SK-N-SH (cell line): ENCODE measurements at regions not wholly inside any gene's neighbourhood (a gene's known extent, or its start where the extent isn't known, plus 50 kb on each side); places are given as distances from the start of the nearest gene placed in this dataset.

Source experiments
- CTCF ChIP-seq: fragments of 200-600 bp; sonication (generic); IDR thresholded peaks from 2 replicates; pipeline ENCODE4 v1.6.1; 2017; ENCODE audit warnings: antibody characterized with exemption, mild to moderate bottlenecking, moderate library complexity
- MXI1 ChIP-seq: IDR thresholded peaks from 2 replicates; pipeline ENCODE4 v1.6.1; 2012; ENCODE audit warnings: mild to moderate bottlenecking, low read depth, low read length, improper control_type of control experiment
- TAF1 ChIP-seq: IDR thresholded peaks from 2 replicates; pipeline ENCODE4 v1.6.1; 2012; ENCODE audit warnings: low read depth, mild to moderate bottlenecking, low read length, moderate library complexity, borderline replicate concordance
- YY1 ChIP-seq: IDR thresholded peaks from 2 replicates; pipeline ENCODE4 v1.4.0; 2012; ENCODE audit warnings: low read depth, mild to moderate bottlenecking
- TF ChIP-seq, protein P1 (sequence below): IDR thresholded peaks from 2 replicates; pipeline ENCODE4 v1.4.0; 2012; ENCODE audit warnings: low read depth, borderline replicate concordance
- TF ChIP-seq, protein P2 (sequence below): IDR thresholded peaks from 2 replicates; pipeline ENCODE4 v1.4.0; 2012; ENCODE audit warnings: low read depth, borderline replicate concordance
- TF ChIP-seq, protein P3 (sequence below): IDR thresholded peaks from 2 replicates; pipeline ENCODE4 v1.4.0; 2012; ENCODE audit warnings: low read depth

DNA sequence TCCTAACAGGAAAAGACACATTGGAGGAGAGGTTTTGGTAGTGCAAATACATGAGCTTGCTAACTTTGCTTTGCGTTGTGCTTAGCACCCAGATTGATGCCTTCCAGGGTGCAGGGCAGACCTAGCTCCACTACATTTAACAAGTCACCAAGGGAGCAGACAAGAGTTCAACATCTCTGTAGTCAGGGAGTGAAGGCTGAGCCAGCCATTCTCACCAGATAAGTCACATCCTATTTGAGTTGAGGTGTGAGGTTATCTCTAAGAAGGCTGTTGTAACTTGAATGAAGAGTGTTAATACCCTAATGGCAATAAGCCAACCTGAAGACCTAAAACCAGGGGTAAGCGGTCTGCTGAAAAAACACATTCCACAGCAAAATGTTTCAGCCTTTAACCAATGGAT, 69.6 kb upstream of the DSEL start:
- TF ChIP-seq CTCF, result no peak
- TF ChIP-seq, protein P1, sequence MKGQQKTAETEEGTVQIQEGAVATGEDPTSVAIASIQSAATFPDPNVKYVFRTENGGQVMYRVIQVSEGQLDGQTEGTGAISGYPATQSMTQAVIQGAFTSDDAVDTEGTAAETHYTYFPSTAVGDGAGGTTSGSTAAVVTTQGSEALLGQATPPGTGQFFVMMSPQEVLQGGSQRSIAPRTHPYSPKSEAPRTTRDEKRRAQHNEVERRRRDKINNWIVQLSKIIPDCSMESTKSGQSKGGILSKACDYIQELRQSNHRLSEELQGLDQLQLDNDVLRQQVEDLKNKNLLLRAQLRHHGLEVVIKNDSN, result no peak
- TF ChIP-seq TAF1, result no peak
- TF ChIP-seq MXI1, result no peak
- TF ChIP-seq, protein P2, sequence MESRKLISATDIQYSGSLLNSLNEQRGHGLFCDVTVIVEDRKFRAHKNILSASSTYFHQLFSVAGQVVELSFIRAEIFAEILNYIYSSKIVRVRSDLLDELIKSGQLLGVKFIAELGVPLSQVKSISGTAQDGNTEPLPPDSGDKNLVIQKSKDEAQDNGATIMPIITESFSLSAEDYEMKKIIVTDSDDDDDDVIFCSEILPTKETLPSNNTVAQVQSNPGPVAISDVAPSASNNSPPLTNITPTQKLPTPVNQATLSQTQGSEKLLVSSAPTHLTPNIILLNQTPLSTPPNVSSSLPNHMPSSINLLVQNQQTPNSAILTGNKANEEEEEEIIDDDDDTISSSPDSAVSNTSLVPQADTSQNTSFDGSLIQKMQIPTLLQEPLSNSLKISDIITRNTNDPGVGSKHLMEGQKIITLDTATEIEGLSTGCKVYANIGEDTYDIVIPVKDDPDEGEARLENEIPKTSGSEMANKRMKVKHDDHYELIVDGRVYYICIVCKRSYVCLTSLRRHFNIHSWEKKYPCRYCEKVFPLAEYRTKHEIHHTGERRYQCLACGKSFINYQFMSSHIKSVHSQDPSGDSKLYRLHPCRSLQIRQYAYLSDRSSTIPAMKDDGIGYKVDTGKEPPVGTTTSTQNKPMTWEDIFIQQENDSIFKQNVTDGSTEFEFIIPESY, result no peak
- no peak for TF ChIP-seq YY1
- TF ChIP-seq, protein P3, sequence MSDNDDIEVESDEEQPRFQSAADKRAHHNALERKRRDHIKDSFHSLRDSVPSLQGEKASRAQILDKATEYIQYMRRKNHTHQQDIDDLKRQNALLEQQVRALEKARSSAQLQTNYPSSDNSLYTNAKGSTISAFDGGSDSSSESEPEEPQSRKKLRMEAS, result no peak
